Stimulated activated CD4-positive, alpha-beta T cell treated with anti-CD3 and anti-CD28 coated beads, TNF-alpha, amount 100 ng/mL, for 1 hour (primary cell): ENCODE measurements at regions not wholly inside any gene's neighbourhood (a gene's known extent, or its start where the extent isn't known, plus 50 kb on each side); places are given as distances from the start of the nearest gene placed in this dataset.
"Not testable (repeated sequence)": the region's sequence is repeated elsewhere in the genome, so short reads cannot be mapped to it uniquely, and the experiment has no call there.

Experiments used
- DNase-seq, 3 donors: peaks; one replicate each; pipeline ENCODE4 v3.0.0-alpha.2; 2020; ENCODE audit warnings: low read depth in 3 of 3, low spot score in 1 of 3

DNA sequence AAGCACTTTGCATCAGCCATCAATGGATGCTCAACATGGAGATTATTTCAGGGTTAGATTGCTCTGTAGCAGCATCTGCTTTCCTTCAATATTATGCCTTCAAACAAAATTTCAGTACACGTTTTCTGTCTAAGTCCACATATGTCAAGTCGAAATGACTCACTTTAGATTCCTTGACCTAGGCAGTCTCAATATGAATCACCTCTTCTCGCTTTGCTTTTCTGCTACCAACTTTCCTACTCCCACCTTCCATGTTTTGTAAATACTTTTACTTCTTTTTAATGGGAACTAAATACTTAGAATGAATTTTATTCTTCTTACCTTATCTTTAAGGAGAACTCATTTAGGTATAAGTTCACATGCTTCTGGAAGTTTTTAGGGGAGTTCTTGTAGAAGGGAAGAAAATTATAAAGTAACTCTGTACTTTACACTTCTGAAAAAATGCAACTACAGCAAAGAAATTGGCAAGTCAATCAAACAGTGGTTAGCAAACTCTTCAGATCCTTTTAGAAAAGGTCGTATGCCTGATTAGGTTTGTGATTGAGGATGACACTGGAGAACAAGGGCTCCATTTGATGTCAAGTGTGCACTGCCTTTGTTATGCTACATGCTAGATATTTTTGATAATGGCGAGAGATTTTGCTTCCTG is 478.5 kb upstream of the SMARCA2 start:
- DNase-seq, result no peak

- DNase-seq, result no peak
These were observed 476.8 kb upstream of the SMARCA2 start for GRCh38 chr9:1538301-1538700.

DNA sequence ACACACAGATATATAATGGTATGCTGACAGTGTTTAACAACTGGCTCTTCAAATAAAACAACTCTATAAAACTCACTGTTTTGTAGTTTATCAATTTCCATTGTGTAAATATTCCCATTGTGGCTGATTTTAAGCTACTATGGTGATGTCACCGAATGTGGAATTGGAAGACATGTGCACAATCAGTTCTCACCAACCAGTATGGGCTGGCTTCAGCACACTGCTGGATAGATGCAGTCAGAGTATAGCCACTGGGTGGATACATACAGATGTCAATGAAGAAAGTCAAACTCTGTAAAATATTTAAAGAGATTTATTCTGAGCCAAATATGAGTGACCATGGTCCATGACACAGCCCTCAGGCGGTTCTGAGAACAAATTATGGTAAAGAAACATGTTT is 475.9 kb upstream of the SMARCA2 start:
- no peak for DNase-seq

DNA sequence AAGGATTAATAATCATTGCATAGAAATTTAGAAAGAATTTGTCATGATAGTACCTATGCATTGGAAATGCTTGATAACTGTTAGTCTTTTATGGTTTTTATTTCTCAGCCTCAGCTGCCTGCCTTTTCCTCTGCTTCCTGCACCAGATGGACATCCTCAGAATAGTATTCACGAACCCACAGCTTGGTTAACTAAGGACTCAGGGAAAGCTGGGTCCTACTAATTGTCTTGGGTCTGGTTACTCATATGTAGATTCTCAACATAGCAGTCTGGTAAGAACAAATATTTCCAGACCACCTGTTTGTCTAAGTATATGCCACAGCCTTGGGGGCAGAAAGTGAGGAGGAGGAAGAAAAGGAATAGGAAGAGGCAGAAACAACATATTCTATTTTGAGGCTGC is 464.5 kb upstream of the SMARCA2 start:
- DNase-seq, result no peak

- DNase-seq, result no peak
These were observed 460.8 kb upstream of the SMARCA2 start for GRCh38 chr9:1554081-1555035.

- DNase-seq, result not testable (repeated sequence)
These were observed 456.5 kb upstream of the SMARCA2 start for GRCh38 chr9:1558666-1559065.

GRCh38 chr9:1575939-1576338 is 439.2 kb upstream of the SMARCA2 start:
- no peak for DNase-seq

DNA sequence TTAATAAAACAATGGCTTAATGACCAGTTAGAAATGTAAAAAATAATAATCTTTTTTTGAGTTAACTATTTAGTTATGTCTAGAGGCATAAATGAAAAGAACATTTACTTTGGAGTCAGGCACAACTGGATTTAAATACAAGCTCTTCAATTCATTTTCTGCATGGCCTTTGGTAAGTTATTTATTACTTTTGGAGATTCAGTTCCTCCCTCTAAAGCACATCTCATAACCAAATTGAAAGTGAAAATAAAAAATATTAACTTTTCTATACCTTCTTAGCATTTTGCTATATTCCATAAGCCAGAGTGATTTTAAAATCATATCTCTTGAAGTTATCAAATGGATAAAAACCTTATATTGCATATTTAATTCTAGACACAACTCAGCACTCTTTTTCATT is 434.9 kb upstream of the SMARCA2 start:
- no peak for DNase-seq

- DNase-seq, result no peak
These were observed 433.2 kb upstream of the SMARCA2 start for GRCh38 chr9:1581926-1582325.

DNA sequence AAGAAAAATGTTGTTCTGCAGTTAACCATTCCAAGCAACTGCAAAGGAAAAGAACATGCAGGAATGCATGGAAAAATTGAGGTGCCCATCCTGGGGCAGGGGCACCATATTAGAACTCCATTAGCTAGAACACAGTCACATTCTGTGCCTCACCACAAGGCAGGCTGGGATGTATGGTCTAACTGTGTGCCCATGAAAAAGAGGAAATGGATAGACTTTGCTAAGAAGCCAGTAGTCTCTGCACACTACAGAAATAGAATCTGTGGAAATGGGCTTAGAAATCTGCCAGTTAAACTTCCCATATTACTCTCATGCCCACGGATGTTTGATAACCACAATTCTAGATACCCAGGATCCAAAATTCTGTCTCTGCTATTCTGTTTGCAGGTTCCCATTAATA is 423.8 kb upstream of the SMARCA2 start:
- DNase-seq, result no peak

GRCh38 chr9:1598270-1598669 is 416.9 kb upstream of the SMARCA2 start:
- DNase-seq, result no peak

DNA sequence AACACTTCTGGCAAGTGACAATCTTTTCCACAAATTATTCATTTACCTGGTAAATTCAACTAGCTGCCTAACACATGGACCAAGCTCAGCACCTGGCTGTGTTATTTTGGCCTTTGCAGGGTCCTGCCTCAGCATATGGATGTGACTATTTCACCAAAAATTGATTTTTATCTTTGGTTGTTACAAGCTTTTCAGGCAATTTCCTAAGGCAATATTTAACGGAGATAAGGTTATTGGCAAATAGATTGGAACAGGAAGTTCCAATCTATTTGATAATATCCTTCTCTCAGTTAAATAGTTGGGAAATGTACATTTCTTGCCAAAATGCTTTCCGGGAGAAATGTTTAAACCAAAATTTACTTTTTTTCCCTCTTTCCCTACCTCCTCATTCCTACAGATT is 415.2 kb upstream of the SMARCA2 start:
- DNase-seq, result no peak

DNA sequence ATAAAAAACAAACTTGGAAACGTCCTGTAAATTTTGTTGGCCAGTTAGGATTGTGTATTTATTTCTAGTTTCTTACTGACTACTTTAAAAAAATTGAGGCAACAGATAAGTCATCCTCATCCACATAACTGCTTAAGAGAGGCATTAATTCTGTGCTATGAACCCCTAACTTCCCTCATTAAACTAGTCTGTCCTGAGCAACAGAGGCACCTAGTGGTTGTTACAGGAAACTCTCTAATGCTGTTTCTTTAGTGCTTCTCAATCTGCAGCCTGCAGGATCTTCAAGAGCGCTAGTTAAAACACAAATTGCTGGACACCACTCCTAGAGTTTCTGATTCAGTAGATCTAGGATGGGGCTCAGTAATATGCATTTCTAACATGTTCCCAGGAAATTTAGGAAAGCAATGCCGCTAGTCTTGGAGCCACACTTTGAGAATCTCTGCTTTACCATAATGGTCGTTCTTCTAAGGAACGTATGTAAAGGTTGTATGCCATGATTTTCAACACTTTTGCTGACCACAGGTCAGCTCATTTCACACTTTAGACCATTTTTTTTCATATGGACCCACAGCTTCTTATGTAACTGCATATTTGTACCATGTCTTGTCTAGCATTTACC is 410.1 kb upstream of the SMARCA2 start:
- no peak for DNase-seq

- no peak for DNase-seq
These were observed 408.9 kb upstream of the SMARCA2 start for GRCh38 chr9:1606253-1606652.

DNA sequence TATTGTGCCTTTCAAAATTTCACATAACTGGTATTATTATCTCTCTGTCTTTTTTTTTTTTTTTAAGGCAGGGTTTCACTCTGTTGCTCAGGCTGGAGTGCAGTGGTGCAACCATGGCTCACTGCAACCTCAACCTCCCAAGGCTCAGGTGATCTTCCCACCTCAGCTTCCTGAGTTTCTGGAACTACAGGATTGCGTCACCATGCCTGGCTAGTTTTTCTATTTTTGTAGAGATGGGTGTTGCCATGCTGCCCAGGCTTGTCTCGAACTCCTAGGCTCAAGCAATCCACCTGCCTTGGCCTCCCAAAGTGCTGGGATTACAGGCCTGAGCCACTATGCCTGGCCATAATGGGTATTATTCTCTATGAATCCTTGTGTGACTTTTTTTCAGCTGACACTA is 402.3 kb upstream of the SMARCA2 start:
- DNase-seq, result no peak

GRCh38 chr9:1617419-1617818 is 397.7 kb upstream of the SMARCA2 start:
- DNase-seq, result no peak

DNA sequence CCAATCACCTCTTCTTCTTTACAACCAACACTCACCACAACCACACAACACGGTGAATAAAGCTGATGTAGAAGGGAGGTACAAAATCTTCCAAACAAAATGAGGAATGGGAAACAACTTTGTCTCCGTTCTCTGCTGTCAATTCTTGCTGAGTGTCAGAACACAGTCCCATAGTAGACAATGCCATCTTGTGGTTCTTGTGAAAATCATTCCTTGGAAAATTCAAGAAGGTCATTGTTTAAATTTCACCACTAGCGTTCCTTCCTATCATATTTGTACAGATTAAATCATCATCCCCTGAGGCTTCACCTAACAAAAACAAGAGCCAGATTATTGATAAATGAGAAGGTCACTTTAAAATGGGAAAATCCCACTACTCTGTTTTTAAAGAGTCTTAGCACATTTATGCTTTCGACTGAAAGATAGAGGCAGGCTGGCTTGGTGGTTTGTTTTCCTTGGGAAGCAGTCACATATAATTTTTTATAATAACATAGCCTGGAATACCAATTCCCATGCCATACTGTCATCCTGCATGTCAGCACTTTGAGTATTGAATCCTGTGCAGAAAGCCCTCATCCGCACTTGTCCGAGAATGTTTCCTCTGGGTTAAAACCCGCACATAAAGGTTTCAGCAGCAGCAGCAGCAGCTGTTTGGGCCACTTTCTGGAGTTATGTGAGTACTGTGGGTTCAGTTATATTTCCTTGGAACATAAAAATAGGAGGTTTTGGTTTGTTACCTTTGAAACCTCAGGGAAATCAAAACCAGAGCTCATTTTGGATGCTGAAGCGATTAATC is 395.0 kb upstream of the SMARCA2 start:
- DNase-seq, result no peak

- no peak for DNase-seq
These were observed 377.7 kb upstream of the SMARCA2 start for GRCh38 chr9:1637401-1637800.

DNA sequence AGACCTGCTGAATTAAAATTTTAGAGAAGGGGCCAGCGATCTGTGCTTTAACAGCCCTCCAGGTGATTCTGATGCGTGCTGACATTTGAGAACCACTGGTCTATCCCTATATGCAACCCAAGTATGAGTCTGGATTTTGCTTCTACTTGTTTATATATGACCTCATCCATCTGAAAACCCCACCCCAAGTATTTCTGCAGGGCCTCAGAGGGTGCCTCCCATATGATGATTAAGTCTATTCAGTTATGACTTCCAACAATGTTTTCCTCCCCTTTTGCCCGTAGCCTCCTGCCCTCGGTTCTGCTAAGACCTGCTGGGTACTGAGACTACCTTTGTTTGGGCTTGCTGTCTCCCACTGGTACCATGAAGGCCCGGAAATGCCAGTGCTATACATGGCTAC is 376.0 kb upstream of the SMARCA2 start:
- DNase-seq, result no peak

- DNase-seq, result no peak
These were observed 367.4 kb upstream of the SMARCA2 start for GRCh38 chr9:1647776-1648175.

DNA sequence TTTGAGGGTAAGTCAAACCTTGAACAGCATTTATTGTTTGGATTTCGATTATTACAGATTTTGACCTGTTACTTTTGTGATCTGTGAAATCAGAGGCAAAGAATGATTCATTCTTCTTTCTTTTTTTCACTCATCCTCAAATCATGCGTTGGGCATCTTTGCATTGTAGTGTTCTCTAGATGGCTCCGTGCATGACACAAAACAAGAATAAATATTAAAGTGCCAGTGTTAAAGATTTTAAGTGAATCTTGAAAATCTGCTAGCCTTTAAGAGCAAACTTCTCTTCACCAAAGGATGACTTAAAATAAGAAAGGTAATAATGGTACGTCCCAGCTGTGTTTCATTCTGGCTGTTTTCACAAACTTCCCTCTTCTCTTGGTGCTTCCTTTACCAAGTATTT is 361.9 kb upstream of the SMARCA2 start:
- DNase-seq, result no peak
